AG10803 (cell line): ENCODE measurements at regions not wholly inside any gene's neighbourhood (a gene's known extent, or its start where the extent isn't known, plus 50 kb on each side); places are given as distances from the start of the nearest gene placed in this dataset.

ENCODE experiments used
- DNase-seq: peaks from one replicate; pipeline ENCODE4 v3.0.0; 2010; ENCODE audit warnings: low read depth
- H3K4me3 ChIP-seq: 2 replicates; pipeline ENCODE4 v1.5.1; 2011; ENCODE audit warnings: mild to moderate bottlenecking, low read length, control low read depth
- TF ChIP-seq, protein P1 (sequence below): conservative IDR thresholded peaks from 2 replicates; pipeline ENCODE4 v1.5.1; 2011; ENCODE audit warnings: mild to moderate bottlenecking, low read length, control low read depth, inconsistent platforms

DNA sequence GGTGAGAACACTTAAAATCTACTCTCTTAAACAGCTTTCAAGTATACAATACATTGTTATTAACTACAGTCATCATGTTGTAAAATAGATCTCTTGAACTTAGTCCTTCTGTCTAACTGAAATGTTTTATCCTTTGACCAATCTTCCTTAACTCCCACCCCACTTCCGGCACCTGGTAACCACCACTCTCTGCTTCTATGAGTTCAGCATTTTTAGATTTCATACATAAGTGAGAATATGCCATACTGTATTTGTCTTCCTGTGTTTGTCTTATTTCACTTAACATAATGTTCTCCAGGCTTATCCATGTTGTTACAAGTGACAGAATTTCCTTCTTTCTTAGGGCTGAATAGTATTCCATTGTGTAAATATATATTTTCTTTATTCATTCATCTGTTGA lies 144.1 kb upstream of the TRPC4 start:
- no peak overlapping the region for H3K4me3 ChIP-seq
- TF ChIP-seq, protein P1, sequence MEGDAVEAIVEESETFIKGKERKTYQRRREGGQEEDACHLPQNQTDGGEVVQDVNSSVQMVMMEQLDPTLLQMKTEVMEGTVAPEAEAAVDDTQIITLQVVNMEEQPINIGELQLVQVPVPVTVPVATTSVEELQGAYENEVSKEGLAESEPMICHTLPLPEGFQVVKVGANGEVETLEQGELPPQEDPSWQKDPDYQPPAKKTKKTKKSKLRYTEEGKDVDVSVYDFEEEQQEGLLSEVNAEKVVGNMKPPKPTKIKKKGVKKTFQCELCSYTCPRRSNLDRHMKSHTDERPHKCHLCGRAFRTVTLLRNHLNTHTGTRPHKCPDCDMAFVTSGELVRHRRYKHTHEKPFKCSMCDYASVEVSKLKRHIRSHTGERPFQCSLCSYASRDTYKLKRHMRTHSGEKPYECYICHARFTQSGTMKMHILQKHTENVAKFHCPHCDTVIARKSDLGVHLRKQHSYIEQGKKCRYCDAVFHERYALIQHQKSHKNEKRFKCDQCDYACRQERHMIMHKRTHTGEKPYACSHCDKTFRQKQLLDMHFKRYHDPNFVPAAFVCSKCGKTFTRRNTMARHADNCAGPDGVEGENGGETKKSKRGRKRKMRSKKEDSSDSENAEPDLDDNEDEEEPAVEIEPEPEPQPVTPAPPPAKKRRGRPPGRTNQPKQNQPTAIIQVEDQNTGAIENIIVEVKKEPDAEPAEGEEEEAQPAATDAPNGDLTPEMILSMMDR = no peak
- DNase-seq = no peak

DNA sequence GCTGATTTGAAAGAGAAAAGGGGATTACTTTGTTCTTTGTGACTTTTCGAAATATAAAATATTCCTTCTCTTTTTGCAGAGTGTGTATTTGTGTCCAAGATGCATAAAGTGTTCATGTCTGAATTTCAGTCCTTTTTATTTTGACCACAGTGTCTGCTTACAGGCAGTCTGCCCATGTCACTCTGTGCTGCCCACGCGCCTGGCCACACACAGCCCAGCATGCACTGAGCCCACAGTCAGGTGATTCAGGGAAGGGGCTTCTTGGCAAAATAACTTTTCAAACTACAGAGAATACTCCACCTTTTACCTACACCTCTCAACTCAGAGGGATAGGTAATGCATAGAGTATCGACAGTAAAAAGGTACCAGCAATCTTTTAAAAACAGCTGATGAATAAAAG lies 142.5 kb upstream of the TRPC4 start:
- no peak for DNase-seq
- H3K4me3 ChIP-seq = no peak overlapping the region
- TF ChIP-seq, protein P1 = no peak

DNA sequence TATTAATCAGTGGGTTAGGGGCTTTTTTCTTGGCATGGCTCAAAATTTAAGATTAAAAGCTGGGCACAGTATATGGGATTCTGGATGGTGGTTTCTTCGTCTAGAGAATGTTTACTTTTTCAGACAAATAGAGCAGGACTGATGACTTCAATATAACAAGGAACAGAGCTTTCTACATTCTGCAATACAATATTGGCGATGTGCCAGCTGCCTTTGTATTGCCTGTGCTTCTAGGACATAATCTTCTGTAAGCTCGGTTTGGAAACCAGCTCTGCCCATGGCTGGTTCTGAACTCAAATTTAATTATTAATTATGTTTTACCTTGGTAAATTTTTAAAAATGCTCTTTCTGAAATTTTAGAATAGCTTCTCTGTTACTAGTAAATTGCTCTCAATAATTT lies 139.1 kb upstream of the TRPC4 start:
- no peak overlapping the region for H3K4me3 ChIP-seq
- no peak for DNase-seq
- TF ChIP-seq, protein P1 = no peak

DNA sequence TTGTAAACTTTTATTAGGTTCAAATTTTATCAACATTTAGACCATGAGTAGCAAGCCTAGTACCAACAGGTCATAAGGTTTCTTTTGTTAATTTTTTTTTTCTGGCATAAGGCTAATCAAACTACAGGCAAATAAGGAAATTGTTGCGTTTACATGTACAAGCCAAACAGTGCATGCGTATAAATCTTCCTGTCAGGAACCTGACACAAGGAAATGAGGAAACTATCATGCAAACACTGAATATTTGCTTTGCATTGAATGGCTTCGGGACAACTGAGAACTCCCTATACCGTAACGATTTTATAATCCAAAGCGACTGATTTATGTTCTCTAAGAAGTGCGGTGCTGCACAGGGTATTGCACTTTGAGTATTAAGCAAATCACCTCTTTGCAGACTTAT lies 133.0 kb upstream of the TRPC4 start:
- TF ChIP-seq, protein P1 = no peak
- no peak overlapping the region for H3K4me3 ChIP-seq
- DNase-seq = no peak

DNA sequence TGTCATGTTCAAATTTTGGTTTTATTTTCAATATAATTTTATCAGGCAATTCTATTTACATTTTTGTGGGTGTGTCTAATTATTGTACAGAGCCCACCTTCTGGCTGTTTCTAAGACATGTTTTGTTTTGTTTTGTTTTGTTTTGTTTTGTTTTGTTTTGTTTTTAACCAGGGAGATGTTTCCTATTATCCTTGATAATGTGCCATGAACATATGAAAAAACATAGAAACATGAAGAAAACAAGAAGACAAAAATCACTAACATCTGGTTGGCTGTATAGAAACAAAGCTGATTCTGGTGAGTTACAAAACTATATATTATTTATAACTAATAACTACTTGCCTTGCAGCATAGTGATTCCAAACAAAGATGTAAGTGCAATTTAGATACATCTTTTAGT lies 128.1 kb upstream of the TRPC4 start:
- H3K4me3 ChIP-seq = no peak overlapping the region
- DNase-seq = no peak
- TF ChIP-seq, protein P1 = no peak

DNA sequence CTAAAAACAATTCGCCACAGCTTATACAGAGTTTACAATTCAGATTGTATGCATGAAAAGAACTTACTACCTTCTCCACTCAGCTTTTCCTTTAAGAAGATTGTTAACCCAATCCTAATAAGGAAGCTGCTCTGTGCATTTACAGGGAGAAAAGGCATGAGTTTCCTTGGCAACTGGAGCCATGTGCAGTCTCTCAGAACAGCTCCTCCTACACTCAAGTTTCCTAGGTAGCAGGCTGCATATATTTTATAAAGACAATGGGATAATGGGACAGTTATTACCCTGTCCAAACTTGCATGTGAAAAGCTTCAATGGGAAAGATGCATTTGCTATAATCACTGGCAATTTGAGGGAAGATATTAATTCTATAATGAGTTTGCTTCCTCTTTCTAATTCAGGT lies 125.5 kb upstream of the TRPC4 start:
- DNase-seq = no peak
- TF ChIP-seq, protein P1 = no peak
- no peak overlapping the region for H3K4me3 ChIP-seq

DNA sequence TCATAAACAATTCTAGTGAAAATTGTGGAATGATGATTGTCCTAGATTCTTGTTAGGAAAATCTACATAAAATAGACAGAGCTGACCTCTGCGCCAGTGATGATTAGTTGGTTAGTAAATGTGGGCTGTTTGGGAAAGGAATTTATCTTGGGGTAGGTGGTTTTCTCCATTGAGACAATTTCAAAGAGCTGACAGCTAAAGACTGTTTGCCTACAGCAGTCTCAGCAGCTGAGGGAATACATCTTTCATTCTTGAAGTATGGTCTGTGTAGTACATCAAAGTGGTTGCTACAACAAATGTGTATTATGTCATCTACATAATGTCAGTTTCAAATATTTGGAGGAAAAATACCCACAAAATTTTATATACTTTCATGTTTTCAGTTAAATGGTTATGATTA lies 117.2 kb upstream of the TRPC4 start:
- H3K4me3 ChIP-seq = no peak overlapping the region
- DNase-seq = no peak
- TF ChIP-seq, protein P1 = no peak
